GM18858 (cell line): ENCODE measurements at regions not wholly inside any gene's neighbourhood (a gene's known extent, or its start where the extent isn't known, plus 50 kb on each side); places are given as distances from the start of the nearest gene placed in this dataset.

ENCODE experiments used
- ATAC-seq: cut with Tn5 transposase; IDR thresholded peaks from one replicate; pipeline ENCODE4 v1.9.1; 2021; ENCODE audit not compliant: unreplicated experiment

GRCh38 chr5:38101897-38102296 lies 156.5 kb upstream of the EGFLAM start:
- no peak for ATAC-seq

GRCh38 chr5:38099205-38100168 lies 158.9 kb upstream of the EGFLAM start:
- ATAC-seq: no peak

GRCh38 chr5:38094889-38095288 lies 163.5 kb upstream of the EGFLAM start:
- no peak for ATAC-seq

GRCh38 chr5:38093855-38094254 lies 164.5 kb upstream of the EGFLAM start:
- no peak for ATAC-seq

- no peak for ATAC-seq
Observed at GRCh38 chr5:38086777-38087176, 171.6 kb upstream of the EGFLAM start.

- no peak for ATAC-seq
Observed at GRCh38 chr5:38079620-38080402, 178.5 kb upstream of the EGFLAM start.

GRCh38 chr5:38078161-38078560 lies 180.2 kb upstream of the EGFLAM start:
- ATAC-seq: no peak

GRCh38 chr5:38077652-38078051 lies 180.7 kb upstream of the EGFLAM start:
- no peak for ATAC-seq

- no peak for ATAC-seq
Observed at GRCh38 chr5:38071831-38072694, 186.3 kb upstream of the EGFLAM start.

- ATAC-seq: no peak
Observed at GRCh38 chr5:38070304-38070950, 187.9 kb upstream of the EGFLAM start.

GRCh38 chr5:38069360-38069759 lies 189.0 kb upstream of the EGFLAM start:
- no peak for ATAC-seq

- ATAC-seq: no peak
Observed at GRCh38 chr5:38060354-38060753, 198.0 kb upstream of the EGFLAM start.

- no peak for ATAC-seq
Observed at GRCh38 chr5:38059876-38060275, 198.5 kb upstream of the EGFLAM start.

GRCh38 chr5:38051711-38052511 lies 206.4 kb upstream of the EGFLAM start:
- ATAC-seq: no peak

- ATAC-seq: no peak
Observed at GRCh38 chr5:38048400-38048799, 208.6 kb upstream of the GDNF start.

- ATAC-seq: no peak
Observed at GRCh38 chr5:38046103-38046502, 206.3 kb upstream of the GDNF start.

- no peak for ATAC-seq
Observed at GRCh38 chr5:38045446-38045845, 205.6 kb upstream of the GDNF start.

- ATAC-seq: no peak
Observed at GRCh38 chr5:38039826-38040225, 200.0 kb upstream of the GDNF start.

GRCh38 chr5:38039091-38039490 lies 199.2 kb upstream of the GDNF start:
- no peak for ATAC-seq

GRCh38 chr5:38036765-38037164 lies 196.9 kb upstream of the GDNF start:
- ATAC-seq: no peak
